Natural killer cell (primary cell): ENCODE measurements at regions not wholly inside any gene's neighbourhood (a gene's known extent, or its start where the extent isn't known, plus 50 kb on each side); places are given as distances from the start of the nearest gene placed in this dataset.

Experiments used
- ATAC-seq, 3 donors: fragments of 150-1000 bp in 2 of 3; fragments of 200-7000 bp in 1 of 3; cut with Tn5 transposase; 1 replicate in 1 of 3; 2 replicates in 2 of 3; pipeline ENCODE4 v1.10.0; 2021; ENCODE audit warnings: mild to moderate bottlenecking in 2 of 3, moderate library complexity in 2 of 3
- DNase-seq, 2 donors: peaks; one replicate each; pipeline versions ENCODE4 v3.0.0 to v3.0.0-alpha.2; 2013 to 2021; ENCODE audit warnings: mixed read lengths in 1 of 2
- H3K27ac ChIP-seq: one replicate; pipeline ENCODE4 v1.5.1; 2013; ENCODE audit warnings: mild to moderate bottlenecking, low read length
- H3K27me3 ChIP-seq: one replicate; pipeline ENCODE4 v1.6.1; 2013; ENCODE audit warnings: low read length; ENCODE audit not compliant: control insufficient read depth, insufficient read depth
- H3K36me3 ChIP-seq: one replicate; pipeline ENCODE4 v1.6.1; 2013; ENCODE audit warnings: low read length; ENCODE audit not compliant: control insufficient read depth, insufficient read depth
- H3K4me1 ChIP-seq: one replicate; pipeline ENCODE4 v1.6.1; 2013; ENCODE audit warnings: low read length; ENCODE audit not compliant: control insufficient read depth, insufficient read depth
- H3K4me3 ChIP-seq: one replicate; pipeline ENCODE4 v1.5.1; 2013; ENCODE audit warnings: low read length
- H3K9me3 ChIP-seq: one replicate; pipeline ENCODE4 v1.6.1; 2013; ENCODE audit warnings: low read length; ENCODE audit not compliant: control insufficient read depth, insufficient read depth
- H3K27ac Mint-ChIP-seq, 2 donors: one replicate each; pipeline ENCODE4 v1.8.0; 2022; ENCODE audit warnings: mild to moderate bottlenecking in 2 of 2, mixed read lengths in 2 of 2, moderate library complexity in 1 of 2
- H3K27me3 Mint-ChIP-seq, 2 donors: one replicate each; pipeline ENCODE4 v1.8.0; 2022; ENCODE audit warnings: low read depth in 2 of 2, mixed read lengths in 2 of 2
- H3K36me3 Mint-ChIP-seq: one replicate; pipeline ENCODE4 v1.8.0; 2022; ENCODE audit warnings: mixed read lengths
- H3K4me1 Mint-ChIP-seq, 2 donors: one replicate each; pipeline ENCODE4 v1.8.0; 2022; ENCODE audit warnings: mixed read lengths in 2 of 2
- H3K4me3 Mint-ChIP-seq: one replicate; pipeline ENCODE4 v1.8.0; 2022; ENCODE audit warnings: mild to moderate bottlenecking, moderate library complexity, mixed read lengths
- H3K9me3 Mint-ChIP-seq, 2 donors: one replicate each; pipeline ENCODE4 v1.8.0; 2022; ENCODE audit warnings: mixed read lengths in 2 of 2
- WGBS: methylation state at CpG from one replicate; pipeline ENCODE4 v1.1.7; 2013; ENCODE audit warnings: missing lambda C conversion rate; ENCODE audit not compliant: insufficient coverage; 5-methylcytosine and 5-hydroxymethylcytosine counted together
- intact Hi-C: fragments of 100-400 bp; cut with micrococcal nuclease; formaldehyde crosslinking; loops from one replicate; pipeline ENCODE4 v1.14.2; 2022
- TF ChIP-seq, protein P1 (sequence below): fragments of 200-600 bp; IDR thresholded peaks from one replicate; pipeline ENCODE4 v1.8.0; 2022; ENCODE audit warnings: antibody characterized with exemption

DNA sequence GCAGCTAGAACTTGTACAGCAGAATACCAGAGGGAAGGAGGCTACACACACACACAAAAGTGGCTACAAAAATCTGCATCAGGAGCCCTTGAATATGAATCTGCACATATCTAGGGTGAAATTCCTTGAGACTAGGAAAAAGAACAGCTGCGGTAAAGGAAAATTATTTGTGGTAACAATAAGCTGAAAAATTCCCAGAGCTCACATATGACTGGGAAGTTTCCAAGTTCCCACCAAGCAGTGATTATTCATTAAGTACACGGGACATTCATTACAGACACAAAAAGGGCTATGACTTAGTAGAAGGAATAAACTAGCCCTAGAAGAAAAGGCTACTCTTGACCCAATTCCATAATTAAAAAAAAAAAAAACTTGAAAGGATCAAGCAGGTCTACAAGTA, 149.5 kb upstream of the BACE2 start:
- peaks cover 0 to 2% of the 10 kb centered on the region in 2 donors for H3K27me3 Mint-ChIP-seq
- peaks cover 2 to 3% of the 10 kb centered on the region in 2 donors for H3K9me3 Mint-ChIP-seq
- no peaks in the 10 kb centered on the region for H3K4me1 Mint-ChIP-seq
- intact Hi-C loops: no loop called here
- TF ChIP-seq, protein P1, sequence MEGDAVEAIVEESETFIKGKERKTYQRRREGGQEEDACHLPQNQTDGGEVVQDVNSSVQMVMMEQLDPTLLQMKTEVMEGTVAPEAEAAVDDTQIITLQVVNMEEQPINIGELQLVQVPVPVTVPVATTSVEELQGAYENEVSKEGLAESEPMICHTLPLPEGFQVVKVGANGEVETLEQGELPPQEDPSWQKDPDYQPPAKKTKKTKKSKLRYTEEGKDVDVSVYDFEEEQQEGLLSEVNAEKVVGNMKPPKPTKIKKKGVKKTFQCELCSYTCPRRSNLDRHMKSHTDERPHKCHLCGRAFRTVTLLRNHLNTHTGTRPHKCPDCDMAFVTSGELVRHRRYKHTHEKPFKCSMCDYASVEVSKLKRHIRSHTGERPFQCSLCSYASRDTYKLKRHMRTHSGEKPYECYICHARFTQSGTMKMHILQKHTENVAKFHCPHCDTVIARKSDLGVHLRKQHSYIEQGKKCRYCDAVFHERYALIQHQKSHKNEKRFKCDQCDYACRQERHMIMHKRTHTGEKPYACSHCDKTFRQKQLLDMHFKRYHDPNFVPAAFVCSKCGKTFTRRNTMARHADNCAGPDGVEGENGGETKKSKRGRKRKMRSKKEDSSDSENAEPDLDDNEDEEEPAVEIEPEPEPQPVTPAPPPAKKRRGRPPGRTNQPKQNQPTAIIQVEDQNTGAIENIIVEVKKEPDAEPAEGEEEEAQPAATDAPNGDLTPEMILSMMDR: no peak
- WGBS: 100% methylated on average over 1 of the region's 2 CpGs
- no peaks in the 10 kb centered on the region for H3K4me1 ChIP-seq
- H3K9me3 ChIP-seq: no peaks in the 10 kb centered on the region
- H3K4me3 Mint-ChIP-seq: no peak overlapping the region
- no peak overlapping the region for H3K27ac ChIP-seq
- H3K36me3 ChIP-seq: no peaks in the 10 kb centered on the region
- no peaks in the 10 kb centered on the region for H3K36me3 Mint-ChIP-seq
- DNase-seq (no peak), ATAC-seq (no peak)
- H3K27ac Mint-ChIP-seq: no peak overlapping the region
- H3K27me3 ChIP-seq: no peaks in the 10 kb centered on the region
- no peak overlapping the region for H3K4me3 ChIP-seq

DNA sequence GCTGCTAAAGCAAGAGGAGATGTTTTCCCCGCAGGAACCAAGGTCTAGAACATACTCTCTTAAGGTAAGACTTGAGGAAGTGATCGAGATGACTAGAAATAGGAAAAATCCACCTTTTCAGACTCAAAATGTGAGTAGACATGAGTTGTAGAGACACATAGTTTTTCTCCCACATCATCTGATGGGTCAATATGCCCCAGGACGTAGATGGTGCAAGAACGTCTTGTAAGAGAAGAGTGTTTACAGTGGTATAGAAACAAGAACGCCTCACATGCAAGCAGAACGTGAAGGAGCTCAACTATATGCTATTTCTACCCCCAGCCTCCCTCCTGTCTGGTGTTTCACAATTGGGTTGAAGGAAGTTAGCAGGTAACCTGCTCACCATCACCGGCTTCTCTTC, 144.0 kb upstream of the BACE2 start:
- Mint-ChIP-seq H3K36me3 (no peaks in the 10 kb centered on the region), H3K27me3 (peaks cover 7 to 9% of the 10 kb centered on the region in 2 donors), H3K4me3 (no peak overlapping the region), H3K27ac (no peak overlapping the region), H3K9me3 (peaks cover 2 to 3% of the 10 kb centered on the region in 2 donors), H3K4me1 (no peaks in the 10 kb centered on the region)
- ATAC-seq: no peak
- WGBS: 90% methylated on average over 6 of the region's 7 CpGs
- H3K4me3 ChIP-seq: no peak overlapping the region
- H3K27ac ChIP-seq: no peak overlapping the region
- TF ChIP-seq, protein P1: no peak
- H3K9me3 ChIP-seq: no peaks in the 10 kb centered on the region
- no peaks in the 10 kb centered on the region for H3K27me3 ChIP-seq
- H3K36me3 ChIP-seq: no peaks in the 10 kb centered on the region
- no peaks in the 10 kb centered on the region for H3K4me1 ChIP-seq
- intact Hi-C loops: no loop called here
- DNase-seq: no peak

DNA sequence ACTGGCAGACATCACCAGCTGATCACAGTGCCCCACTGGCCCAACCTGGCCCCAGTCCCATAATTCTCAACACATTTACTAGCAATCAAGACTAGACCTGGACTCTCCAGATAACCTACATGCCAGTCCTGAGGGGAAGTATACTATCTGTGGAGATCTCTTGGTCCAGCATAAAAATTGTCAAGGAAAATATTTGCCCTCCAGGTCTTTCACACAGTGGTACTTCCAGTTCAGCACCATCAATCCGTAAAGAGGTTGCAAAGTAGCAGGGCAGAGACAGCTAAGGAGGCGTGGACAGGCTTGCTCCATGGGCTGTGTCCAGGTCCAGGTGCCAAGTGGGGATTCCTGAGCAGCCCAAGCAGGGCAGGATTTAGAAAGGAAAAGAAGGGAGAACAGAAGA, 143.6 kb upstream of the BACE2 start:
- 84% methylated on average over 2 of the region's 2 CpGs for WGBS
- no peaks in the 10 kb centered on the region for H3K4me1 Mint-ChIP-seq
- intact Hi-C loops: no loop called here
- H3K4me3 ChIP-seq: no peak overlapping the region
- H3K9me3 Mint-ChIP-seq: peaks cover 2 to 3% of the 10 kb centered on the region in 2 donors
- no peaks in the 10 kb centered on the region for H3K36me3 Mint-ChIP-seq
- no peak for DNase-seq
- ATAC-seq: no peak
- no peaks in the 10 kb centered on the region for H3K9me3 ChIP-seq
- no peak overlapping the region for H3K4me3 Mint-ChIP-seq
- peaks cover 9 to 11% of the 10 kb centered on the region in 2 donors for H3K27me3 Mint-ChIP-seq
- H3K27ac ChIP-seq: no peak overlapping the region
- H3K36me3 ChIP-seq: no peaks in the 10 kb centered on the region
- H3K27me3 ChIP-seq: no peaks in the 10 kb centered on the region
- no peaks in the 10 kb centered on the region for H3K4me1 ChIP-seq
- no peak overlapping the region for H3K27ac Mint-ChIP-seq
- TF ChIP-seq, protein P1: no peak

DNA sequence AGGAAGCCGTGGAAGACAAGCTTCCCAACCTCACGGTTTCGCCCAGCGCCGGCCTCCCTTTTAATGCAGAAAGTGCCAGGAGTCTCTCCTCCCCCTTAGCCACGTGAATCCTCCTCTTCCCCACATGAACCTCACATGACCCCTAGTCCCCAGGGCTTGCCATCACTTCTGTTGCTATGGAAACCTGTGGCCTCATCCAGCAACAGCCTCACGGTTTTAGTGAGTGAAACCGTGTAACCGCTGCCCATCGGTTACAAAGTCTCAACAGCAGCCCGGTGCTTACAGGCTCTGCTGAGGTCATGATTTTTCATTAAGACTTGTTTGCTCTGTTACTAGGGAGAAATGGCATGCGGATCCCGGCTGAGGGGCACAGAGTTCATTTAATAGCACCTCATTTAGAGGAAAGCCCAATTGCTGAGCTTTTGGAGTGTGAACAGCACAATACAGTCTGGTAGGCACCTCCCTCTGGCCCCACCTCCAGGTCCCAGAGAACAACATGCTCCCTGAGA, 143.2 kb upstream of the BACE2 start:
- DNase-seq (no peak), ATAC-seq (no peak)
- no peak overlapping the region for H3K4me3 Mint-ChIP-seq
- Histone ChIP-seq H3K36me3 (no peaks in the 10 kb centered on the region), H3K4me1 (no peaks in the 10 kb centered on the region), H3K9me3 (no peaks in the 10 kb centered on the region), H3K27me3 (no peaks in the 10 kb centered on the region), H3K27ac (no peak overlapping the region), H3K4me3 (no peak overlapping the region)
- no peaks in the 10 kb centered on the region for H3K36me3 Mint-ChIP-seq
- H3K9me3 Mint-ChIP-seq: peaks cover 2 to 3% of the 10 kb centered on the region in 2 donors
- H3K27ac Mint-ChIP-seq: no peak overlapping the region
- H3K27me3 Mint-ChIP-seq: peaks cover 9 to 12% of the 10 kb centered on the region in 2 donors
- WGBS: 83% methylated on average over 13 of the region's 13 CpGs
- TF ChIP-seq, protein P1: no peak
- intact Hi-C loops: no loop called here
- H3K4me1 Mint-ChIP-seq: no peaks in the 10 kb centered on the region
